ENCODE measurements at regions not wholly inside any gene's neighbourhood (a gene's known extent, or its start where the extent isn't known, plus 50 kb on each side); places are given as distances from the start of the nearest gene placed in this dataset.

- no peak overlapping the region for H2AFZ ChIP-seq (ENCODE audit: low read length)
- CTCF ChIA-PET (ENCODE audit: unreplicated experiment): no interaction called here
- no TSS peak for BruUV-seq (replicated peaks)
- no peaks in the 10 kb centered on the region for H3K36me3 ChIP-seq (ENCODE audit: insufficient read depth, low read length)
- H3K27ac ChIP-seq (ENCODE audit: low read depth, low read length, poor library complexity, severe bottlenecking): no peak overlapping the region
- DNase-seq (ENCODE audit: low spot score): no peak
- H3K9me2 ChIP-seq (ENCODE audit: insufficient read depth, low read length): no peaks in the 10 kb centered on the region
- no peak overlapping the region for H3K4me3 ChIP-seq (ENCODE audit: low read depth, low read length, poor library complexity, severe bottlenecking)
- H3K4me1 ChIP-seq (ENCODE audit: insufficient read depth, low read length, poor library complexity, severe bottlenecking): no peaks in the 10 kb centered on the region
- H3K4me2 ChIP-seq (ENCODE audit: low read length): no peak overlapping the region
- no peak for TF ChIP-seq EZH2phosphoT487 (IDR thresholded peaks at IDR 0.05; ENCODE audit: borderline replicate concordance, low read depth, low read length)
- TF ChIP-seq CTCF (conservative IDR thresholded peaks at IDR 0.05; ENCODE audit: low read length): no peak
- no peaks in the 10 kb centered on the region for H4K20me1 ChIP-seq (ENCODE audit: insufficient read depth, low read length)
- no peaks in the 10 kb centered on the region for H3K79me2 ChIP-seq (ENCODE audit: insufficient read depth, low read depth, low read length)
- intact Hi-C loops (cut with micrococcal nuclease; ENCODE audit: unreplicated experiment): no loop called here
- no peaks in the 10 kb centered on the region for H3K9me3 ChIP-seq (ENCODE audit: low read length)
- POLR2A ChIA-PET: no interaction called here
Observed at GRCh38 chr20:52755744-52756143, 216.4 kb upstream of the TSHZ2 start.

GRCh38 chr20:52754366-52754765 lies 217.8 kb upstream of the TSHZ2 start:
- H3K9me3 ChIP-seq (ENCODE audit: low read length): no peaks in the 10 kb centered on the region
- no peak overlapping the region for H2AFZ ChIP-seq (ENCODE audit: low read length)
- H3K4me1 ChIP-seq (ENCODE audit: insufficient read depth, low read length, poor library complexity, severe bottlenecking): no peaks in the 10 kb centered on the region
- CTCF ChIA-PET (ENCODE audit: unreplicated experiment): no interaction called here
- no TSS peak for BruUV-seq (replicated peaks)
- intact Hi-C loops (cut with micrococcal nuclease; ENCODE audit: unreplicated experiment): no loop called here
- TF ChIP-seq CTCF (conservative IDR thresholded peaks at IDR 0.05; ENCODE audit: low read length): no peak
- TF ChIP-seq EZH2phosphoT487 (IDR thresholded peaks at IDR 0.05; ENCODE audit: borderline replicate concordance, low read depth, low read length): no peak
- H3K4me2 ChIP-seq (ENCODE audit: low read length): no peak overlapping the region
- no peak for DNase-seq (ENCODE audit: low spot score)
- no peaks in the 10 kb centered on the region for H3K9me2 ChIP-seq (ENCODE audit: insufficient read depth, low read length)
- H4K20me1 ChIP-seq (ENCODE audit: insufficient read depth, low read length): no peaks in the 10 kb centered on the region
- no peak overlapping the region for H3K4me3 ChIP-seq (ENCODE audit: low read depth, low read length, poor library complexity, severe bottlenecking)
- no peak overlapping the region for H3K27ac ChIP-seq (ENCODE audit: low read depth, low read length, poor library complexity, severe bottlenecking)
- no peaks in the 10 kb centered on the region for H3K36me3 ChIP-seq (ENCODE audit: insufficient read depth, low read length)
- POLR2A ChIA-PET: interaction anchor here (0.7 kb wide), 1 partner anchor 459 kb away, joined by 3 read pairs; no protein-coding TSS in a partner anchor
- H3K79me2 ChIP-seq (ENCODE audit: insufficient read depth, low read depth, low read length): no peaks in the 10 kb centered on the region

GRCh38 chr20:52752023-52752422 lies 220.1 kb upstream of the TSHZ2 start:
- DNase-seq (ENCODE audit: low spot score): no peak
- H3K9me2 ChIP-seq (ENCODE audit: insufficient read depth, low read length): no peaks in the 10 kb centered on the region
- no peaks in the 10 kb centered on the region for H3K36me3 ChIP-seq (ENCODE audit: insufficient read depth, low read length)
- intact Hi-C loops (cut with micrococcal nuclease; ENCODE audit: unreplicated experiment): no loop called here
- H3K4me1 ChIP-seq (ENCODE audit: insufficient read depth, low read length, poor library complexity, severe bottlenecking): no peaks in the 10 kb centered on the region
- no peak overlapping the region for H3K4me2 ChIP-seq (ENCODE audit: low read length)
- no peaks in the 10 kb centered on the region for H3K9me3 ChIP-seq (ENCODE audit: low read length)
- H2AFZ ChIP-seq (ENCODE audit: low read length): no peak overlapping the region
- H4K20me1 ChIP-seq (ENCODE audit: insufficient read depth, low read length): no peaks in the 10 kb centered on the region
- BruUV-seq (replicated peaks): no TSS peak
- H3K79me2 ChIP-seq (ENCODE audit: insufficient read depth, low read depth, low read length): no peaks in the 10 kb centered on the region
- no peak overlapping the region for H3K4me3 ChIP-seq (ENCODE audit: low read depth, low read length, poor library complexity, severe bottlenecking)
- no peak for TF ChIP-seq CTCF (conservative IDR thresholded peaks at IDR 0.05; ENCODE audit: low read length)
- TF ChIP-seq EZH2phosphoT487 (IDR thresholded peaks at IDR 0.05; ENCODE audit: borderline replicate concordance, low read depth, low read length): no peak
- CTCF ChIA-PET (ENCODE audit: unreplicated experiment): no interaction called here
- no peak overlapping the region for H3K27ac ChIP-seq (ENCODE audit: low read depth, low read length, poor library complexity, severe bottlenecking)
- POLR2A ChIA-PET: interaction anchor here (0.6 kb wide), 1 partner anchor 440 kb away, joined by 4 read pairs; no protein-coding TSS in a partner anchor
